GM23248 (cell line): ENCODE measurements at regions not wholly inside any gene's neighbourhood (a gene's known extent, or its start where the extent isn't known, plus 50 kb on each side); places are given as distances from the start of the nearest gene placed in this dataset.

Source experiments
- EZH2 ChIP-seq: fragments of 200-600 bp; sonication (generic); IDR thresholded peaks from 2 replicates; pipeline ENCODE4 v1.6.1; 2018; ENCODE audit warnings: antibody characterized with exemption, mild to moderate bottlenecking; ENCODE audit not compliant: insufficient read depth, poor library complexity, severe bottlenecking
- EZH2phosphoT487 ChIP-seq: fragments of 200-600 bp; sonication (generic); IDR thresholded peaks from 2 replicates; pipeline ENCODE4 v1.6.1; 2018; ENCODE audit warnings: antibody characterized with exemption, moderate library complexity, mild to moderate bottlenecking, low read depth; ENCODE audit not compliant: insufficient read depth

DNA sequence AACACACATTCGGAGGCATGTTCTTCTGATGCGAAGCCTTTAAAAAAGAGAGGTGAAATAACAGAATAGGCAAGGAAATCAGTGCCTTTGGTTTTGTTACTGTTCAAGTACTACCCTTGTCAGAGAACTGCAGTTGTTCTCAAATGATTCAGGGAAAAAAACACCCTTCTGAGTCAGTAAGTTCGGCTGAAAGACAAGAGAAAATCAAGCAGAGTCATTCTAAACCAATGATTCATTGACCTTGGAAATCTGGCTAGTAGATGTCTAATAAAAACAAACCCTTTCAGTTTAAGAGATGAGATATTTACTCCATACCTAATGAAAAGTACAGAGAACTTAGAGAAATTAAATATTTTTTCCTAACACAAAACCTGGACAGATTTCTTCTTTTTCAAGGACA is 72.7 kb upstream of the ABI3BP start:
- no peak for TF ChIP-seq EZH2
- TF ChIP-seq EZH2phosphoT487, result no peak
